NCI-H69 (cell line): ENCODE measurements at regions not wholly inside any gene's neighbourhood (a gene's known extent, or its start where the extent isn't known, plus 50 kb on each side); places are given as distances from the start of the nearest gene placed in this dataset.
A peak's percentile ranks its signal among the peaks of the same experiment; 100 is the strongest.

Source experiments
- DNase-seq: peaks from one replicate; lab custom pipeline; 2025; lab: John Stamatoyannopoulos, UW

DNA sequence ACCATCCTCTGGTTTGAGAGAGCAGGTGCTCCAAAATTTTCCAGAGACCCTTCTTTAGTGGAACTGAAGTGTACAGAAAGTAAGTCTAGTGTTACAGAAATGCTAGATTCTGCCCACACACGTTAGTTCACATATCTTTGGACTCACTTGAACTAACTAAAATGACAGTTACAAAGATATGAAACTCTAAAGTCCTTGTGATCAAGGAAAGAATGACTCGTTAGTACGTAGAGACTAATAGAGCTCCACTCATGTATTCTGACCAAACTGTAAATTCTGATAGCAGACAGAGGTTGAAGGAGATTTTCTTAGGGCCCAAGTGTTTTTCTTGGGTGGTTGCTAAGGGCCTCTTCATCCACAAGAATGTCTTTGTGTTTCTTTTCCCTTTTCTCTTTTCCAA, 491.5 kb upstream of the B3GALT2 start:
- no peak for DNase-seq

DNA sequence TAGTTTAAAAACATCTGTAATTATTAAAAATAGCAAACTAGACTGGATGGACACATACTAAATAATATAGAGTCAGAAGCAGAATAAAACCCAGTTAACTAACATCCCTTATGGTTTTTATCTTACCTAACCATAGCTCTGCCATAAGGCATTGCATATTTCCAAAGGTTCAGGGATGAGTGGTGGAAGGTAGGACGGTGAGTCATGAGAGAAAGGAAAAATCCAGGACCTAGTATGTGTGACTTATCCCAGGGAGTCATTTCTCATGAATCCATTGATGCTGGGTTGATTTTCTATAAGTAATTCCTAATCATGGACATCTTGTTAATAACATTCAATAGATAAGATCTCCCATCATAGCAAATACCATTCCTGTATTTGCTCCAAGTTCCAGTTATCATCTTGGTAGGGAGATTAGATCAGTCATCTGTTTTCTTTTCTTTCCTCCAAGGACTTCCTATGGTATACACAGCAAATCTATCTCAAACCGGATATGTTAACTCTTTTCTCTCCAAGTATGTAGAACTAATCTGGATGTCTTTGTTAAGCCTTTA, 490.7 kb upstream of the B3GALT2 start:
- no peak for DNase-seq

DNA sequence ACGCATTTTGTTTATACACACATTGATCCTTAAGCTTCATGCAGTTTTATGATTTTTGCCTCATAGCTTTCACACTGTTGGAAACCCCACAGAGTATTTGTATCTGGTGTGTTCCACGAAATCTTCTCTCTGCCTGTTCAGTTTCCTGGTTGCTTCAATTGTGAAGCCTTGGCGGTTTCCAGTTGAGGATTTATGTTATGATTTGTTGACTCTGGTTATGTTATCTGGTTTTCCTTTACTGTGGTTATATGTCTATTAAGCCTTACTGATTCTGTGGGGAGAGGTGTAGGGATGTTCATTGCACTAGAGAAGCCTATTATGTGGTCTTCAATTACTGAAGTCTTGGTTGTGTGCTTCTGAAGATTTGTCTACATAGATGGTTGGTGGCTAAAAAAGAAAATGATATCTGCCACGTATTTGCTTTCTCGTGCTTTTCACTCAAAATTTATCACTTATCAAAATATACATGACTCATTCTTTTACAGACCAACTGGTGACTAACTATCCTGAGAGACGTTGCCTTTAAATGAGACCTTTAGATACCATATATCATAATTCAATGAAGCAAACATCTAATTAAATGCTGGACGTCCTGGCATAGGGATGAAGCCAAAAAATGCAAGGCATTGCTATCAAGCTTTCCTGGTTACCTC, 488.0 kb upstream of the B3GALT2 start:
- DNase-seq = peak; percentile 65

DNA sequence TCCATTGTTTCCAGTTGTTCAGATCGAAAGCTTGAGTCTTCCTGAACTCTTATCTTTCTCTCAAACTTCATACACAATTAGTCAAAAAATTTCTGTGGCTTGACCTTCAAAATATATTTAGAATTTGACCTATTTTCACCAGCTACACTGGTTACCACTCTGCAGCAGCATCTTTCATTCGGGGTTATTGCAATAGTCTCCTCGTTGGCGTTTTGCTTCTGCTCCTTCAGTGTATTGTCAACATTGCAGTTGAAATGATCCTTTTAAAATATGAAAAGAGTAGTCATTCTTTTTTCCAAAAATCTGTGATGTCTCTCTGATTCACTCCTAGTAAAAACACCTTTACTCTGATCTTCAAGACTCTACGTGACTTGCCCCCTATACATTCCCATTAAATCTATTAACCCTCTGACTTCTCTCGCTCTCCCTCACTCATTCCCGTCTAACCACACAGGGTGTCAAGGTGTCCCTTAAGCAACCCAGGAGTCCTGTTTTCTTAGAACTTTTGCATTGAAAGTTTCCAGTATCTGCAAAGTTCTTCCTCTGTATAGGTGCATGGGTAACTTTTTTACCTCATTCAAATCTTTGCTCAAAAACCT, 480.2 kb upstream of the B3GALT2 start:
- DNase-seq = no peak

DNA sequence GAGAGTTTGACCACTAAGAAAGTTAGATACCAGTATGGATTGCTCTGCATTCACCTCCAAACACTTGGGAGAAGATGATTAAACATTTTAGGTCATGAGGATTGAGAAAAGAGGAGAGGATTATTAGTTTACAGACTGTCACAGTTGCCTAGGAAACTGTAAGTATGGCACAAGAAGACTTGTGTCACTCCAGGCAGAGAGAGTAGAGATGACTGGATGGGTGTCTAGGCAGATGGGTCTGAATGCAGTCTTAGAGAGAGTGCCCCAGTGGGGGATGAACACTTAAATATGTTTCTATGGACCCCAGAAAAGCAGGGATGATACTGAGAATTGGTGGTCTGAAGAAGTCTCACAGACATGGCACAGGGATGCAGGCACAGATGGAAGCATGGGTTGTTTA, 477.6 kb upstream of the B3GALT2 start:
- no peak for DNase-seq

DNA sequence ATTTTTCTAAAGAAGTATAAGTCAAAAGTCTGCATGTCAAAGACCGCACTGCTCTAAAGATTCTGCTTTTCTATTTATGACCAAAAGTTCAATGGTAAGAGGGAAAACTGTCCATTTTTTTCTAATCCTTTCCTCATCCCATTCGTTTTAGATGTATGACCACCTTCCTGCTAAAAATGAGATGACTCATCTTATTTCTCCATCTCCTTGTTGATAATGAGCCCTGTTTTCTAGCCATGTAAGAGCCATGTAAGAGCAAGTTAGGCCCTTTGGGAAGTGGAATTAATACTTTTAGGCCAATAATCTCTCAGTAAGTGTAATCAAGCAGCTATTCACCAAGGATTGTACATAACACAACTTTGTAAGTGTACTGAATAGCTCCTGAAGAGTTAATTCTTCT, 475.6 kb upstream of the B3GALT2 start:
- DNase-seq = no peak

DNA sequence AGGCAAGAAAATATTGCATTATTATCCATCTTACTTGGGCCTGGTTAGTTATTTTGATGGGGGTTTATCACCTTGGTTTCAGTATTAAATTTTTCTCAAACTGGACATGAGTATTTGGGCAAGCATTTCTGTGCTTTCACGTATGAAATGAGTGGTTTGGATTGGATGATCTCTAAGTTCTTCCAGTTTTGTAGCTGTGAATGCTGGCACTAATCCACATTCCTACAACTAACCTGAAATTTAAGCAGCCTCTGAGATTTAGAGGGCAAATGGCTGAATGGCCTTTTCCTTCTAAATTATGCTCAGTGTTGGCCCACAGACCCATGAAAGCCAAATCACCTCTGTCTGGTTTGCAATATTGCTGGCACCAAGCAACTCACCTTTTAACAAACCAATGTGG, 475.0 kb upstream of the B3GALT2 start:
- peak; percentile 15 for DNase-seq

DNA sequence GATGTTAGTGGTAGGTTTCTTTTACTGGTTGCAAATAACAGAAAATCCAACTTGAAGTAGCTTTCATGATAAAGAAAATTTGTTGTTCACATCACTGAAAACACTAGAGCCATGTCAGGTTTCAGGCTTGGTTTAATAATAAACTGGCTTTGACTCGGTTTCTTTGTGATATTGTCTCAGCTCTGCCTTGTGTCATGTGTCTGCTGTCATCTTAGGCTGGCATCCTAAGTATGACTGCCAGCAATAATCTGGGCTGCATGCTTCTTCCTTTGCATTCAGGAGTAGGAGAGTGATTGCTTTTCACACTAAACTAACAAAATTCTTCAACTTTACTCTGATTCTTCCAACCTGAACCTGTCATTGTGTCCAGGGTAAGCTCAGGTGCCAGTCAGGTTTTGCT, 474.0 kb upstream of the B3GALT2 start:
- no peak for DNase-seq

DNA sequence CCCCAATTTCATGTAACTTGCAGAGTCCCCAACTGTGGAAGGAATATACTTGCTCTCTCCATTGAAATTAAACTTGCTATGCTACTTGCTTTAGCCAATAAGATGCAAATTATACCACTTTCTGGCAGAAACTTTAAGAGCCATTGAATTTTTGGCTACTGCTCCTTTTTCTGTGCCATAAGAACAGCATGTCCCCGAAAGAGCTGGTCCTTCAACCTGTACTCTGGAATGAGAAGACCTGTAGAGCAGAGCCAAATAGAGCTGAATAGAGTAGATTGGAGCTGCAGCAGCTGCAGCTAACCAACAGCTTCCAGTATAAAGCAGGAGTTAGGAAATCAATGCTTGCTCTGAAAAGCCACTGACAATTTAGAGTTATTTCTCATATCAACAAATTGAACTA, 472.3 kb upstream of the B3GALT2 start:
- peak; percentile 45 for DNase-seq

DNA sequence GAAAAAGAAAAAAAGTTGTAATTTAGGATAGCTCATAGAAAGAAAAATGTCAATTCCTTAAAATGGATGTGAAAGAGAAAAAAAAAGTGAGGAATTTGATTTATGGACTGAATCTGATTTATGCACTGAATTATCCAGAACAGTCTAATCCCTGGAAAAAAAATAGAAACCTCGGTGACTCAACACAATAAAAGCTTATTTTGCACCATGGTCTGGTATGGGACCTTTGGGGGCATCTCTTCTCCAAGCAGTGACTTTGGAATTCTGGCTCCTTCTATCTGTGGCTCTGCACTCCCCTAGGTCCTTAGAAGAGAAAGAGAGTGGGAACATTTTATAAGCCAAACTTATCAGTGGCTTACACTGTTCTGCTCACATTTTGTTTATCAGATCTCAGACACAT, 471.7 kb upstream of the B3GALT2 start:
- no peak for DNase-seq

DNA sequence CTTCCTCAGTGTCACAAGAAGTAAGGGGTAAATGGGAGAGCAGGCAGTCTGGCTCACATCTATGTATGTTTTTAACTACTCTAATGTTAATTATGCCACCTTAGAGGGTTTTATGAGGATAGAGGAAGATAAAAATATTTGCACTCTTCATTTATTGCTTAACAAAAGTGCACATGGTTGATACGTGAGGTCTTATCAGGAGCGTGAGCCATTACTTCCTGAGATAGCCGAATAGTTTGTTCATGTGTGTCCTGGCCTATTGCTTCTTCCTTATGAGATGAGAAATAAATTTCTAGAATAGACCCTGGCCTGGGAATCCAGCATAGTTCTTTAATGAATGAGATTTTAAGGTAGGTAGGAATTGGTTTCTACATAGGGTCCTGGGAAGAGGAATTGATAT, 471.1 kb upstream of the B3GALT2 start:
- no peak for DNase-seq

DNA sequence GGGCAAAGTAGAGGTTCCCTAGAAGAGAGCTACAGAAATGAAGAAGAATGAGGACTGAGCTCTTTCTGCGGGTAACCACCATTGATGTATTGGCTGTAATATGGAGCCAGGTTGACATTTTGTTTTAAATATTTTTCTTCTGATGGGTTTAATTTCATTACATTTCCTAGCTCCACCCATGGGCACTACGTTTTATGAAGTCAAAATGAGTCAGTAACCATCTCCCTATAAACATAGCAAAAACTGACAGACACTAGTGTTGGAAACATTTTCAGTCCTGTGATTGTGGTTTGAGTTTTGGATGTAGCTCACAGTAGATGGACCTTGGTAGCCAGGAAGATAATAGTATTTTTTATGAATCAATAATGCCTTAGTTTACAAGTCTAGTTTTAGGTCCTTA, 470.4 kb upstream of the B3GALT2 start:
- no peak for DNase-seq

DNA sequence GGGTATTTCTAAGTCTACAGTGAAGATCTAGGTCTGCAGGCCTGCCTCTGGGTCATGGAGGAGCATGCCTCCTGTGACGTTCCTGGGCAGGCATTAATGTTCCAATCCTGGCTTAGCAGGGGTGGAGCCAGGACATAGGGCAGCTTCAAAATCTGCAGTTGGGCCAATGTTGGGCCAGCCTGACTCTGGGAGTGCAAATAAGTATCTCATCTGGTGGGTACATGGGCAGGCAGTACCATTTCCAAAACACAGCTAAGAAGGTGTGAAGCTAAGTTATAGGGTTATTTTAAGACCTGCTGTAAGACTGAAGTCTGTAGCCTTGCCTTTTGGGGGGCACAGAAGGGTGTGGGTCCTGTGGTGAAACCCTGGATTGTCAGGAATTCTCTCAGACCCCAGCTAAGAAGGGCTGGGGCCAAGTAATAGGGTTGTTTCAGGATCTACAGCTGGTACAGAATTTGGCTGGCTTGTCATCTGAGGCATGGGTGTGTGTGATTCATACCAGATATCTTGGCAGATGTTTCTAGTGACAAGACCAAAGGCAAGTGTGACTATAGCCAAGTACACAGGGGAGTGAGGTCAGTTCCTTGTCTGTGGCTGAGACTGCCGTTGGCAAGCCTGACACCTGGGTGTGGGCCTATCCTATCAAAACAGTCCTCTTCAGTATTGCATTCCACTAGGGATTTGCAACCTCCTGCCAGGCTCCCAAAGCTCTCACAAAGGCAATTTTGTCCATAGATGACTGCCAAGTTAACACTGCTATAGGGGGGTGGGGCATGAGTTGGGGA, 468.7 kb upstream of the B3GALT2 start:
- DNase-seq = no peak

DNA sequence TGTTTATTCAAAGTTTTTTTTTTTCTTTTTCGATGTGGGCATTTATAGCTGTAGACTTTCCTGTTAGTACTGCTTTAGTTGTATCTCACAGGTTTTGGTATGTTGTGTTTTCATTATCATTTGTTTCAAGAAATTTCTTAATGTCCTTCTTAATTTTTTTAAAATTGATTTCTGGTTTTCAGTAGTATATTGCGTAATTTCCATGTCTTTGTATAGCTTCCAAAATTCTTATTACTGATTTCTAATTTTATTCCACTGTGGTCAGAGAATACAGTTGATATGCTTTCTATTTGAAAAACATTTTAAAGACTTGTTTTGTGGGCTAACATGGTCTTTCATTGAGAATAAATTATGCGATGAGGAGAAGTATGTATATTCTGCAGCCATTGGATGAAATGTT, 463.2 kb upstream of the B3GALT2 start:
- no peak for DNase-seq

DNA sequence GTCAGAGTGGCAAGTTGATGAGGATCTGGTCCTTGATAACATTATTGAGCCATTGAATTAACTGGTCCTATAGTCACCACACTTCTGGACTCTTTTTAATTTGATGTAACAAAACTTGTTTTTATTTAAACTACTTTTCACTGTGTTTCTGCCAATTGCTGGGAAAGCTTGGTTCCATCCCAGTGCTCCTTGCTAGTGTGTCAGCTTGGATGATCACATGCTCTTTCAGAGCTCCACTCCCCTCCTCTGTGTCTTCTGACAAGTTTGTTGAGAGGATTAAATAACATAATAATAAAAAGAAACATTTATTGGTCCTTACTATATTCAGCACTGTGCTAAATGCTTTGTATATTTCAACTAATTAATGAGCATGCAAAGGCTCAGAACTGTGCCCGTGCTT, 448.5 kb upstream of the B3GALT2 start:
- DNase-seq = no peak

DNA sequence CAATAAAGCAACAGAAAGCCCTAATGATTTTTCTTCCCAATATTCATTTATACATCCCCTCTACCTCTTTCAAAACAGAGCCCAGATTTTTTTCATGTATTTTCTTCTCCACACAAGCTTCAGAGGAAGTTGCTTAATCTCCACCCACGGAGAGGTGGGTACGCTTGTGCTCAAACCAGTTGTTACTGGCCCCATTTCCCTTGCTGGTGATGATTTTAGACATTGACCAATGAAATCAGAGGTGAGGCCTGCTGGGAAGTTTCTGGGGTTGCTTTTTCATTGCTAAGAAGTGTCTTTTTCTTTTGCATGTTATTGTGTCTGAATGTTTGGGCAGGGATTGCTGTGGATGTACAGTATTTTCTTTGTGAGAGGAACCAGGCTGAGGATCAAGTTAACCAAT, 448.1 kb upstream of the B3GALT2 start:
- DNase-seq = no peak

DNA sequence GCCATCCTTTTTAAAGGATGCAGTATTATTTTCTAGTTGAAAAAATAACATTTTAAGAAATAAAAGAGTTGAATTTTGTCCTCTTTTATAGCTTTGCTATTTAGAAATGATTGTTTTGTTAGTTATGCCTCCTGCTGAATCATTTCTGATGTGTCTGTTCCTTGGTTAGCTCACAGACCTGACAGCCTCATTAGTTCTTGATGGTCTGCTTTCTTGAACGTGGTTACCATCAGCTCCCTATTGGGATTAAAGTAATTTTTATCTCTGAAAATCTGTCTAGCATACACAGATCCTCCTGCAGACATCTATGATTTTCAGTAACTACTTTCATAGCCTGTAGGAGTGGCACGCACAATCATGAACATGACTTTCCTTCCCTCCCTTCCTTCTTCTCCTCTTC, 447.6 kb upstream of the B3GALT2 start:
- no peak for DNase-seq

DNA sequence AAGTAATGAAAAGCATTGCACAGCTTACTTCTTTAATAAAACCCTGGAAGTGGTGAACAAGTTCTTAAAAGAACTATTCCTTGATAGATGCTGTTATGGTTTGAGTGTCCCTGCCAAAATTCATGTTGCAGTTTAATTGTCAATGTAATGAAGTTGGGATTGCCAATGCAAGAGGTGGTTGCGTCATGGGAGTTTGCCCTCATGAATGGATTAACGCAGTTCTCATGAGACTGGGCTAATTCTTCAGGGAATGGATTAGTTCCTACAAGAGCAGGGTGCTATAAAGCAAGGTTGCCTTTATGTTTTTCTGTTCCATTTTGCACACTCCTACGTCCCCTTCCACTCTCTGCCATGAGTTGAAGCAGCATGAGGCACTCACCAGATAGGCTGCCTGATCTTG, 446.7 kb upstream of the B3GALT2 start:
- DNase-seq = no peak

DNA sequence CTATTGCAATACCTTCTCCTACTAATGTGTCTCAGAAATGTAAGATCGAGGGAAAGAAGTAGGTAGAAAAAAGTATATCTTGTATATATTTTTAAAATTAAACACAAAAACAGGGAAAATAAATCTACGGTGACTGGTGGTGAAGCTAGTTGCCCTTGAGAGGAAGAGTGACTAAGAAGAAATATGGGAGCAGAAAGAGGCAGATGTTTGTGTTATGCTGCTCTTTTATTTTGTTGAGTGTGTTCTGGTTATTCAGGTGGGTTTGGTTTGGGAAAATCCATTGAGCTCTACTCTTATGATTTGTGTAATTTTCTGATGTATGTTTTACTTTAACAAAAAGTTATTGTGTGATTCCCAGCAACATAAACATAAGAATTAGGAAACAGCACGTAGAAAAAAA, 444.9 kb upstream of the B3GALT2 start:
- no peak for DNase-seq

DNA sequence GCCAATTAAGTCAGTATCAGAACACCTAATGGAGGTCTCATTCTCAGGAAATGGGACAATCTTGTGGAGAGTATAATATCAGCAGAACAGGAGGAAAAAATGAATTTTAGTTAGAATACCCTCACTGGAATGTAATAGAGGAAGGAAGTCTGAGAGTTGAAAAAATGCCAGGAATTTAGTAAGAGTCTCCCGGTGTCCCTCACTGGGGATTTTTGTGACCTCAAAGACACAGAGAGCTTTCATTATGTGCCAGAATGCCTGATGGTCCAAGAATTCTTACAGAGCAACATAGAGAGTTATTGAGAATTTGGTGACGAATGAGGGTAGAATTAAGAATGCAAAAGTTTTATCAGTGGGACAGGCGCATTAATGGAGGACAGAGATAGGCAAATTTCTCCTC, 443.5 kb upstream of the B3GALT2 start:
- DNase-seq = no peak

DNA sequence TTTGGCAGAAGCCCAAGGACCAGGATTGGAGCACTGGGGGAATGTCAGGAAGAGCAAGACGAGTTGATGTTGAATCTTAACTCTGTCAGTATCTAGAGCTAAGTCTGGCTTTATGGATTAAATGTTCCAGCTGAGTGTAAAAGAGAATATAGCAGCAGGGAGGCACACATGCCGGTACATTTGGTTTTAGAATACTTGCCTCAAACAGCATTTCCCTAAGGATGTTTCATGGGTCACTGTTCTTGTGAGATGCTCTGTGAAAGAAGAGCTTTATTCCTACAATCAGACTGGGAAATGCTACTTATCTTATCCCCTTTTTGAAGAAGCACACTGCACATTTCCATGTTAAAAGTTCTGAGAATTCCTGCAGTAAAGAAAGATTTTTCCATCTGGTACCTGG, 440.3 kb upstream of the B3GALT2 start:
- DNase-seq = peak; percentile 12

DNA sequence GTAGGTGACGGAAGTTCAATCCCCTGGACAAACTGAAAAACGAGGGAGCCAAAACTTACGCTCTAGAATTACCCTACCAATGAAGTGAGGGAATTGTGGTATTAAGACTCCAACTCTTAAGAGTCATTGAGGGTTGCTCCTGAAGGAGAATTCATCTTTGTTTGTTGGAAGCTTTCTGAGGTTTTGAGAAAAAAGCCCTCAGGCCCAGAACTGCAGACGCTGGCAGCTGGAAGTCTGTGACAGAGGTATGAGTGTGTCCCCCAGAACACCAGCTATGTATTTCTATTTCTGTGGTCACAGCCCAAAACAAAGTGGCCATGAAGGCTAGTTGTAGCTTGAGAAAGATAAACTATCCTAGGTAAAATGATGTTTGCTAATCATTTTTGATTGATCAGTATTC, 438.8 kb upstream of the B3GALT2 start:
- DNase-seq = no peak

DNA sequence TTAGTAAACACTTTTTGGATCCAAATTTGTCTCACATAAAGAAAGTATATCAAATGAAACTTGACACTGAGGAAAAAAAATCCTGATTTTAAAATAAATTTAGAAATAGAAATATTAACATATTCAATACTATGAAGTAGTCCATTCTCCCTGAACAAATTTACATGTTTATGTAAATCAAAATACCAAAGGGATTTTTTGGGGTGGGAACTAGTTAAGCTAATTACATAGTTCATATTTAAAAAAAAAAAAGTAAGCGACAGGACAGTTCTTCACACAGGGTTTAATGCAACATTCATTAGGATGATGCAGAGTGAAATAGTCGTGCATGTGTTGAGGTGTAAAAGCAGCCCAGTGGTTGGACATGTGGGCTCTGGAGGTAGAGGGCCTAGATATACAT, 433.5 kb upstream of the B3GALT2 start:
- DNase-seq = no peak
